HG03439 (cell line): ENCODE measurements at regions not wholly inside any gene's neighbourhood (a gene's known extent, or its start where the extent isn't known, plus 50 kb on each side); places are given as distances from the start of the nearest gene placed in this dataset.

ENCODE experiments used
- ATAC-seq: cut with Tn5 transposase; IDR thresholded peaks from one replicate; pipeline ENCODE4 v1.9.1; 2021; ENCODE audit warnings: mild to moderate bottlenecking, moderate library complexity; ENCODE audit not compliant: unreplicated experiment

DNA sequence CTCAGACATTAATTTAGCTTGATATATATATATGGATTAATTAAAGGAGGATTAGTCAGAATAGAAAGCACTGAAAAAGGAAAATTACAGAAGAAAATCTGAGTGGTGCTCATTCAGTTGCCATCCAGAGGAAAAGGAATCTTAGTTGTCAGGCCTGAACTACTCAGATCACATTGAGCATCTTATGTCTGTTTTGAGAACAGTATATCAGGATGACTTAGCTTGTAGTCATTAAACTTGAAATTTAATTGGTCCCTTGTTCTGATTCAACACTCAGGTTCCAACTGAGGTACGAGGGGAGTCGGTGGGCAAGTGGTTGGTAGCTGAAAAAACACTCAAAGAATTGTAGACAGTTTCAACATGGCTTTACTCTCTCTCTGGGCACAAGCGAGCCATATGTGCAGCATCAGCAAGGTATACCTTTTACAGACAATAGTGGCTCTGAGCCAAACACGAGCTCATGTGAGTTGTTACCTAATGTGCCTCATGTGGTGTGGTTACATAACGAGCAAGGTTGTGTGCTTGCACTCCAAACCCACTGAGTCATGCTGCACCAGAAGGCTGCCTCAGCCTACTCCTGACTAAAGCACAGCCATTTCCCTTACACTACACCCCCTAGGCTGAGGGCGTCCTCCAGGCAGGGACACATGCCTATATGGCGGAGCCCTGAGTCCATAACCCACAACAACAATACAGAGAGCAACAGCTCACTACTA lies 73.0 kb upstream of the HMGN3 start:
- no peak for ATAC-seq

DNA sequence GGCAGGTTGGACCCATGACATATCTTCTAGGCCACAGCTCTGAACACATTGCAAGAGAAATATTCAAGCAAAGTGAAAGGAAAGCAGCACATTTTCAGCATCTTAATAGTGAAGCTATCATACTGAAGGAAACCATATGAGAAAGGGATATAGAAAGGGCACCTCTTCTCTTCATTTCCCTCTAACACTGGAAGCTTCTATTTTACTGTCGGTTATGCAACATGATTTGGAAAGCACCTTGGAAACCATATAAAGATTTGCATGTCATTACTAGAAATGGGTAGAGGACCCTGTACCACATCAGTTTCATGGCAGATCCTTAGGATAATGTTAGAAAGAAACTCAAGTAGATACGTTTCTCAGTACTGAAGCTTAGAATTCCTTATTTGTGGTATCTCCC lies 70.5 kb upstream of the HMGN3 start:
- no peak for ATAC-seq

DNA sequence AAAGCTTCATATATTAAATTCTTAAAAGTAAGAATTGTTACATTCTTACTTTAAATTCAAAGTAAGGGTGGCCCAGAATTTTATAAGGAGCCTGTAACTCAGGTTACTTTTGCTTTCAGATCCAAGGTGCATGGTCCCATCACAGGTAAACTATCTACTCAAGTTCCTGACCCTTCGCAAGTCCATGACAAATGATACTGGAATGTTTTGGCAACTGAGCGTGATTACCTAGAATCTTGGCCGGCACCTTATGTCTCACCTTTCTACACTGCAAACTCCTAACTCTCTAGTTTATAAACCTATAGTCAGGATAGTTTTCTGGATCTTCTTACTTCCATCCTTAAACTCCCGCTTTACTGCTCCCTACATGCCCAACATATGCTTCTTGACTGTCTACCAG lies 67.9 kb upstream of the HMGN3 start:
- ATAC-seq = no peak

DNA sequence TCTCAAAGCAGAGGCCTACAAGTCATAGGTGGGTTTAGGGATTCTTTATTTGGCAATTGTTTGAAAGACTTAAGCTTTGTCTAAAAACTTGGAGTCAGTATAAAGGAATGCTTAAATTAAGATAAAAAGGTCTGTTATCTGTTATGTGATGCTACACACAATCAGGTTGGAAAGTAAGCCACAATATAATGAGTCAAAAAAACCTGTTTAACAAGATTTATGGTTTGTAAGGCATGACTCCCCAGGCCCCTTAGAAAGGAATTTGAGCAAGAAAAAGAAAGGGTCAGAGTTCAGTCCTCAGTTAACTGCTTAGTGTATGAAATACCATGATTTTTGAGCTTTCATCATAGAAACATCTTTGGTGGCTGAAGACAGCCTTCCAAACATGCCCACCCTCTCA lies 66.8 kb upstream of the HMGN3 start:
- ATAC-seq = no peak

DNA sequence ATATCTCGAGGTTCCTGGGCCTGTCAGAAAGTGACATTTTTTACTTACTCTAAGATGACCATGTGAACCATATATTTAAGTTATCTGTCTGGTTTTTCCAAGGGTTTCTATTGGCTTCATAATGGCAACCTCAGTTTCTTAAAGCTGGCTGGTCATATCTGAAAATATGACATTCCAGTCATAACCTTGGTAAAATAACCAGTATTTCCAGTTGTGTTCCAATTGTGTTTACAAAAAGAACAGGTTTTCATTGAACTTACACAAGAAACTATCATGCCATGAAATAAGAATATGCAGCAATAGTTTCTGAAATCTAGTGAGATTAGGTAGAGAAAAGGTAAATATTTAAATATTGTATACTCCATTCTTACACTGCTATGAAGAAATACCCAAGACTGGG lies 61.7 kb upstream of the HMGN3 start:
- no peak for ATAC-seq
